NB4 (cell line): ENCODE measurements at regions not wholly inside any gene's neighbourhood (a gene's known extent, or its start where the extent isn't known, plus 50 kb on each side); places are given as distances from the start of the nearest gene placed in this dataset.

Experiments
- POLR2A ChIP-seq: IDR thresholded peaks from 2 replicates; pipeline ENCODE4 v1.6.1; 2011; ENCODE audit warnings: mild to moderate bottlenecking; ENCODE audit not compliant: insufficient read length; ENCODE audit errors: extremely low read depth
- TF ChIP-seq, protein P1 (sequence below): IDR thresholded peaks from 2 replicates; pipeline ENCODE4 v1.6.1; 2011; ENCODE audit warnings: low read depth, low read length
- TF ChIP-seq, protein P2 (sequence below): IDR thresholded peaks from one replicate; pipeline ENCODE4 v1.5.1; 2012; ENCODE audit warnings: low read depth, low read length

GRCh38 chr1:239169276-239169675, 217.1 kb upstream of the CHRM3 start:
- TF ChIP-seq, protein P1, sequence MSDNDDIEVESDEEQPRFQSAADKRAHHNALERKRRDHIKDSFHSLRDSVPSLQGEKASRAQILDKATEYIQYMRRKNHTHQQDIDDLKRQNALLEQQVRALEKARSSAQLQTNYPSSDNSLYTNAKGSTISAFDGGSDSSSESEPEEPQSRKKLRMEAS = no peak
- TF ChIP-seq, protein P2, sequence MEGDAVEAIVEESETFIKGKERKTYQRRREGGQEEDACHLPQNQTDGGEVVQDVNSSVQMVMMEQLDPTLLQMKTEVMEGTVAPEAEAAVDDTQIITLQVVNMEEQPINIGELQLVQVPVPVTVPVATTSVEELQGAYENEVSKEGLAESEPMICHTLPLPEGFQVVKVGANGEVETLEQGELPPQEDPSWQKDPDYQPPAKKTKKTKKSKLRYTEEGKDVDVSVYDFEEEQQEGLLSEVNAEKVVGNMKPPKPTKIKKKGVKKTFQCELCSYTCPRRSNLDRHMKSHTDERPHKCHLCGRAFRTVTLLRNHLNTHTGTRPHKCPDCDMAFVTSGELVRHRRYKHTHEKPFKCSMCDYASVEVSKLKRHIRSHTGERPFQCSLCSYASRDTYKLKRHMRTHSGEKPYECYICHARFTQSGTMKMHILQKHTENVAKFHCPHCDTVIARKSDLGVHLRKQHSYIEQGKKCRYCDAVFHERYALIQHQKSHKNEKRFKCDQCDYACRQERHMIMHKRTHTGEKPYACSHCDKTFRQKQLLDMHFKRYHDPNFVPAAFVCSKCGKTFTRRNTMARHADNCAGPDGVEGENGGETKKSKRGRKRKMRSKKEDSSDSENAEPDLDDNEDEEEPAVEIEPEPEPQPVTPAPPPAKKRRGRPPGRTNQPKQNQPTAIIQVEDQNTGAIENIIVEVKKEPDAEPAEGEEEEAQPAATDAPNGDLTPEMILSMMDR = no peak
- TF ChIP-seq POLR2A = no peak
